ENCODE measurements at regions not wholly inside any gene's neighbourhood (a gene's known extent, or its start where the extent isn't known, plus 50 kb on each side); places are given as distances from the start of the nearest gene placed in this dataset.
"Not testable (repeated sequence)": the region's sequence is repeated elsewhere in the genome, so short reads cannot be mapped to it uniquely, and the experiment has no call there.

GRCh38 chrX:125089761-125090445 is 229.8 kb upstream of the TEX13C start:
- peak; percentile 43 for DNase-seq (ENCODE audit: low read depth)

- no peak for DNase-seq (ENCODE audit: low read depth)
Measured at GRCh38 chrX:125093852-125094251, 225.8 kb upstream of the TEX13C start.

GRCh38 chrX:125094901-125095300 is 224.8 kb upstream of the TEX13C start:
- no peak for DNase-seq (ENCODE audit: low read depth)

GRCh38 chrX:125096469-125096868 is 223.2 kb upstream of the TEX13C start:
- no peak for DNase-seq (ENCODE audit: low read depth)

- DNase-seq (ENCODE audit: low read depth): no peak
Measured at GRCh38 chrX:125096870-125097269, 222.8 kb upstream of the TEX13C start.

GRCh38 chrX:125101971-125102755 is 217.5 kb upstream of the TEX13C start:
- no peak for DNase-seq (ENCODE audit: low read depth)

- DNase-seq (ENCODE audit: low read depth): no peak
Measured at GRCh38 chrX:125103693-125104092, 216.0 kb upstream of the TEX13C start.

- DNase-seq (ENCODE audit: low read depth): no peak
Measured at GRCh38 chrX:125108921-125109320, 210.8 kb upstream of the TEX13C start.

GRCh38 chrX:125131164-125131563 is 188.5 kb upstream of the TEX13C start:
- DNase-seq (ENCODE audit: low read depth): no peak

GRCh38 chrX:125132274-125132673 is 187.4 kb upstream of the TEX13C start:
- DNase-seq (ENCODE audit: low read depth): no peak

- DNase-seq (ENCODE audit: low read depth): no peak
Measured at GRCh38 chrX:125137521-125137920, 182.2 kb upstream of the TEX13C start.

GRCh38 chrX:125150231-125150630 is 169.4 kb upstream of the TEX13C start:
- no peak for DNase-seq (ENCODE audit: low read depth)

- no peak for DNase-seq (ENCODE audit: low read depth)
Measured at GRCh38 chrX:125151146-125151545, 168.5 kb upstream of the TEX13C start.

- DNase-seq (ENCODE audit: low read depth): no peak
Measured at GRCh38 chrX:125152011-125152410, 167.7 kb upstream of the TEX13C start.

GRCh38 chrX:125153621-125154020 is 166.1 kb upstream of the TEX13C start:
- DNase-seq (ENCODE audit: low read depth): no peak

- DNase-seq (ENCODE audit: low read depth): not testable (repeated sequence)
Measured at GRCh38 chrX:125154288-125155257, 165.1 kb upstream of the TEX13C start.

- DNase-seq (ENCODE audit: low read depth): not testable (repeated sequence)
Measured at GRCh38 chrX:125155296-125156033, 164.2 kb upstream of the TEX13C start.

- DNase-seq (ENCODE audit: low read depth): no peak
Measured at GRCh38 chrX:125170459-125170858, 149.2 kb upstream of the TEX13C start.

- no peak for DNase-seq (ENCODE audit: low read depth)
Measured at GRCh38 chrX:125172531-125172930, 147.1 kb upstream of the TEX13C start.

GRCh38 chrX:125175991-125176584 is 143.6 kb upstream of the TEX13C start:
- no peak for DNase-seq (ENCODE audit: low read depth)

GRCh38 chrX:125193921-125194320 is 125.8 kb upstream of the TEX13C start:
- DNase-seq (ENCODE audit: low read depth): no peak
